GM12872 (cell line): ENCODE measurements at regions not wholly inside any gene's neighbourhood (a gene's known extent, or its start where the extent isn't known, plus 50 kb on each side); places are given as distances from the start of the nearest gene placed in this dataset.

ENCODE experiments used
- TF ChIP-seq, protein P1 (sequence below): IDR thresholded peaks from 3 replicates; pipeline ENCODE4 v1.5.1; 2011; ENCODE audit warnings: low read depth, mild to moderate bottlenecking, low read length, moderate library complexity; ENCODE audit not compliant: insufficient read depth

DNA sequence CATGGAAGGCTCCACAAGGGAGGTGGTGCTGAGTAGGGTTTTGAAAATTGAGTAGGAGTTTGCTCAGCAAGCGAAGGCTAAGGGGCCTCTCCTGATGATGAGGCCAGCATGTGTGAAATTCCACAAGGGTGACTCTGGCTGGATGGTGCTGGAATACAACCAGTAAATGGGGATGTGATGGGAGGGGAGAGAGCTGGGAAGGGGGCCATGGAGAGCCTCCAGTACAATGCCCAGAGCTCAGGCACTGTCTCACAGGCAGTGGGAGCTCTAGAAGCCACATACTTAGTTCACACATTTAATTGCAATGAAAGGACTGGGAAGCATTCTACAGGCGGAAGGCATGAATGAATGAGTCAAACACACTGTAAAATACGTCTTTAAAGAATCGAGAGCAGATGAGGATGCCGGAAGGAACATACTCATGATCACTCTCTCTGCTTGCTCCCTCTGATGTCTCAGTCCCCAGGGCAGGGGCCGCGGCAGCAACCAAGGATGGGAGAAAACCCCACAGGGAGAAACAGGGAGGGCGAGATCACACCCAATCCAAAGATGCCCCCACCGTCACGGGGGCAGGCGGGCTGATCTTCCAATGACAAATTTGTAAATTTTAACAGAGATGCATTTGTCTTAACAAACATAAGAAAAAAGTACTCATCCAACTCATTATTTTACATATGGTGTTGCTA lies 261.0 kb downstream of the NSG2 start:
- TF ChIP-seq, protein P1, sequence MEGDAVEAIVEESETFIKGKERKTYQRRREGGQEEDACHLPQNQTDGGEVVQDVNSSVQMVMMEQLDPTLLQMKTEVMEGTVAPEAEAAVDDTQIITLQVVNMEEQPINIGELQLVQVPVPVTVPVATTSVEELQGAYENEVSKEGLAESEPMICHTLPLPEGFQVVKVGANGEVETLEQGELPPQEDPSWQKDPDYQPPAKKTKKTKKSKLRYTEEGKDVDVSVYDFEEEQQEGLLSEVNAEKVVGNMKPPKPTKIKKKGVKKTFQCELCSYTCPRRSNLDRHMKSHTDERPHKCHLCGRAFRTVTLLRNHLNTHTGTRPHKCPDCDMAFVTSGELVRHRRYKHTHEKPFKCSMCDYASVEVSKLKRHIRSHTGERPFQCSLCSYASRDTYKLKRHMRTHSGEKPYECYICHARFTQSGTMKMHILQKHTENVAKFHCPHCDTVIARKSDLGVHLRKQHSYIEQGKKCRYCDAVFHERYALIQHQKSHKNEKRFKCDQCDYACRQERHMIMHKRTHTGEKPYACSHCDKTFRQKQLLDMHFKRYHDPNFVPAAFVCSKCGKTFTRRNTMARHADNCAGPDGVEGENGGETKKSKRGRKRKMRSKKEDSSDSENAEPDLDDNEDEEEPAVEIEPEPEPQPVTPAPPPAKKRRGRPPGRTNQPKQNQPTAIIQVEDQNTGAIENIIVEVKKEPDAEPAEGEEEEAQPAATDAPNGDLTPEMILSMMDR, result no peak

DNA sequence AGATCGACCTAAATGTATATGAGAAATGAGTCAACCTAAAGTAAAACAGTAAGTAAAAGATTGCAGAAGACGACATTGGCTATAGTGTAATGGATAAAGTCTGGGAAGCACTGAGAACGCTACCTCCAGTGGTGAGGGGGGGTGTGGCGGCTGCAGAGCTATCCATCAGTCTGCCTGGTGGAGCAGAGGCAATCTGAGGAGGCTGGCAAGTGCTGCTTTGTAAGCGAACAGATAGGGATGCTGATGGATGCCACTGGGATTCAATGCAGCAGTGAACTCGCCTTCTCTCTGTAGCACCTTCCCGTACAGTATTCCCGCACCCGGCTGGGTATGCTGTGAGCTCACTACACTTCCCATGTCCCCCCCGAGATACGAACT lies 261.5 kb downstream of the NSG2 start:
- TF ChIP-seq, protein P1, result no peak

DNA sequence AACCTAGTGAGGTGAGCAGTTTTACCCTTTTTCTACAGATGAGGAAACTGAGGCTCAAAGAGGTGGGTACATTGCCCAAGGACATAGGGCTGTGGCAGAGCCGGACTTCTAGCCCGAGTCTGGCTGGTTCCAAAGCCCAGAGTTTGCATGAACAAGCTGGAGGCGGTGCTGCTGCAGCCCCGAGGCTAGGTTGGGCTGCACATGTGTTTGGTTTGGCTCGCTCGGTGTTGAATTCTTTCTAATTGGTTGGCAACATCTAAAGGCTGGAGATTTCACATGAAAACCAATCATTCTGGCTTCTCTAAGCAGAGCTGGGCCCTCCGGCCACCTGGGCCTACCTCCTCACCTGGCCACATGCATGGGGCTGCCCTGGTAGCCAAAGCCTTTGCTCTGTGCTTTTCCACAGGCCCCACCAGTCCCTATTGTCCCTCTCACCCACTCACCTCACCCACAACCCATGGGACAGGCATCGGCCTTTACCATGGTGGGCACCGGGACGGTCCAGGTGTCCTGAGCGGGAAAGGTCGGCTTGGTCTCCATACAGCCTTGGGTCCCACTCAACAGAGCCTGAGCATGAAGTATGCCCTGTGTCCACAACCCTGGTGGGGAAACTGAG lies 262.3 kb downstream of the NSG2 start:
- TF ChIP-seq, protein P1, result no peak

DNA sequence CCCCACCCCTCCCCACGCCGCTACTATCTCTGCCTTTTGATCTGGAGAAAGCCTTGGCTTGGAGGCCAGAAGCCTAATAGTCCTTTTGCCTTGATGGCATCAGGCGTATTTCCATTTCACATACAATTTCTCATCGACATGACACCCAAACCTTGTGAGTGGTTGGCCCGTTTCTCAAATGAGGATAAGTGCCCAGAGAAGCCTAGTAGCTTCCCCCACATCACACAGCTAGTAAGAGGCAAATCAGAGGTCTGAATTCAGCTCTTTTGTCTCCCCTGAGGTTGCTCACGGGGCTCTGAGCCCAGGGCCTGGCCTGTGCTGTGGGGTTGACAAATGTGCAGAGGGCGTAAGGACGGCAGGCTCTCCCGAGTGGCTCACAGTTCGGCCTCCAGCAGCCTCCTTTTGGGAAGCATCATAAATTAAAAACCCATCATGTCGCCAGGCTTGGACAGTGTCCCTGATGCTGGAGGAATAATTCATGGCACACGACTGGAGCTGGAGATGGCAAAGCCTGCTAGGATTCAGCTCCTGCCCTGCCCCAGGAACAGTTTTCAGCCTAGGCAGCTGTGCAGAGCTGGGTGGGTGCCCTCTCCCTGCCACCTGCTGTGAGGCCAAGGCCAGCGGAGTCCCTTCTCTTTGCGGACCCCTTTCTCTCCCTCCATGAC lies 263.8 kb downstream of the NSG2 start:
- TF ChIP-seq, protein P1, result no peak

DNA sequence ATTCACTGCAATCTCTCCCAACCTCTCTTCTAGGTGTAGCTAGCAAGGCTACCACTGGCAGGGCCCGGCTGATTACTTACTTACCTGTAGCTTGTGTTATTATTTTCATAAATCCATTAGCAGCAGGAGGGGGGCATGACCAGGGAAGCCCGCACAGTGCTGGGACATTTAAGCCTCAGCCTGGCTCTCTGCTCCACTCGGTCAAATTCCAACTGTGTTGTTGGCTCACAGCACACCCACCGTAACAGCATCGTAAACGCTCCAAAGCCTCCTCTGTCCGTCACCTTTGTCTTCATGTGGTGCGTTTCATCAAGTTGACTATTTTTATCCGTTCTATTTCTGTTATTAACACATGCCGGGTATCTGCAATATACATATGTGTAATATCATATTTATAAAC lies 264.7 kb downstream of the NSG2 start:
- TF ChIP-seq, protein P1, result no peak

DNA sequence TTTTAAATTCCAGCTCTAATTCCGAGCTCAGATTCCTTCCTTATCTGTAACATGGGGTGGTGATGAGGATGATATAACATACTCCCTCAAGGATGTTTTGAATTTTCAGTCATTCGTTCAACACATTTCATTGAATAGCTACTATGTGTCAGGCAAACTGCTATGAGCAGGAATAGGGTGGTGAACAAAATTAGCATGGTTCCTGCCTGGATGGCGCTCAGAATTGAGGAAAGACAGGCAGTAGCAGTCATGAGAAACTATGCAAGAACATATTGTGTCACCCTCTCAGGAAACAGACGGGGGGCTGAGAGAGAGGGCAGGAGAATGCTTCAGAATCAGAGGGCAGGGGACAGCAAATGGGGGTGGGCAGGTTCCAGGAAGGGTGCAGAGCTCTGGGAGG lies 265.2 kb downstream of the NSG2 start:
- TF ChIP-seq, protein P1, result no peak

DNA sequence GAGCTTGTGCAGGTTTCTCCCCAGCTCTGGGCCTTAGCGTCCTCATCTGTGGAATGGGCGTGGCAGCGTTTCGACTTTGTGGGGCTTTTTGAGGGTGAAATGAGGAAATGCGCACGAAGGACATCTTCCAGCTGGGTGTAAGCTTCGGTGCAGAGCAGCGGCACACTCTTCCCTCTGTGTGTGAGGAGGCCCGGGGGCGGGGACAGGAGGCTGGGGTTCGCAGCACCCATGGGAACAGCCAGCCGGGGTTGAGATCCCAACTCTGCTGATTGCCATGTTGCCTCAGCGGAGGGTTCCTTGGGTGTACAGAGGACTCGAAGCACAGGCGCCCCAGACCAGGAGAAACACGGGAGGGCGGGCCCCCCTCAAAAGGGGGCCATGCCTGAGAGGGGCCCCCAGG lies 265.6 kb downstream of the NSG2 start:
- TF ChIP-seq, protein P1, result no peak
